ENCODE measurements at regions not wholly inside any gene's neighbourhood (a gene's known extent, or its start where the extent isn't known, plus 50 kb on each side); places are given as distances from the start of the nearest gene placed in this dataset.

GRCh38 chrX:121949041-121949760 lies 901.8 kb downstream of the GLUD2 start:
- TF ChIP-seq POLR2AphosphoS5 (IDR thresholded peaks at IDR 0.05) = no peak
- TF ChIP-seq CTCF (IDR thresholded peaks at IDR 0.05) = no peak
